Thoracic aorta (tissue), 2 donors: ENCODE measurements at regions not wholly inside any gene's neighbourhood (a gene's known extent, or its start where the extent isn't known, plus 50 kb on each side); places are given as distances from the start of the nearest gene placed in this dataset.

Source experiments
- ATAC-seq: fragments of 150-250 bp; one replicate; pipeline ENCODE4 v1.8.0; 2017; ENCODE audit warnings: low read depth; ENCODE audit not compliant: insufficient number of reproducible peaks, low FRiP score
- DNase-seq: peaks from one replicate; pipeline ENCODE4 v3.0.0-alpha.2; 2020; ENCODE audit warnings: low spot score
- H3K27ac ChIP-seq, 2 donors: fragments of 200-600 bp; sonication (generic); 1 replicate in 1 of 2; 2 replicates in 1 of 2; pipeline ENCODE4 v1.5.1; 2016; ENCODE audit warnings: mild to moderate bottlenecking in 2 of 2, moderate library complexity in 2 of 2
- H3K27me3 ChIP-seq: fragments of 200-600 bp; sonication (generic); replicated peaks from 2 replicates; pipeline ENCODE4 v1.6.0; 2016; ENCODE audit warnings: mild to moderate bottlenecking; ENCODE audit not compliant: insufficient read depth
- H3K36me3 ChIP-seq: fragments of 200-600 bp; sonication (generic); one replicate; pipeline ENCODE4 v1.5.1; 2016
- H3K4me1 ChIP-seq, 2 donors: fragments of 200-600 bp; sonication (generic); 1 replicate in 1 of 2; 2 replicates in 1 of 2; pipeline versions ENCODE4 v1.5.1 to v1.6.0; 2016; ENCODE audit warnings: low read depth in 2 of 2, mild to moderate bottlenecking in 1 of 2; ENCODE audit not compliant: control insufficient read depth in 1 of 2
- H3K4me3 ChIP-seq: fragments of 200-600 bp; sonication (generic); 2 replicates; pipeline ENCODE4 v1.5.1; 2016; ENCODE audit warnings: mild to moderate bottlenecking
- H3K9me3 ChIP-seq: fragments of 200-600 bp; sonication (generic); 2 replicates; pipeline ENCODE4 v1.5.1; 2016
- TF ChIP-seq, protein P1 (sequence below): fragments of 200-600 bp; sonication (generic); IDR thresholded peaks from one replicate; pipeline ENCODE4 v1.5.1; 2019; ENCODE audit warnings: antibody characterized with exemption

DNA sequence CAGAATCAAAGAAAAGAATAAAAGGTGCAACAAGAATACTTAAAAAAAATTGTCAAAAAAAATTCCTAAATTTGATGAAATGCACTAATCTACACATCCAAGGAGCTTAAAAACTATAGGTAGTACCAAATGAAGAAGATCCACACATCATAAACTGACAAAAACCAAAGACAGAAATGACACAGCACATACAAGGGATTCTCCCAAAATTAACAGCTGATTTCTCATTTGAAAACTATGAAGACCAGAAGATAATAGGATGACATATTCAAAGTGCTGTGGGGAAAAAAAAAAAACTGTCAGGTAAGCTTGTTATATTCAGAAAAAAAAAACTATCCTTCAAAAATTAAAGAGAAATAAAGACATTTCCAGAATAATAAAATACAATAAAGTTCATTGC is 618.2 kb downstream of the TNS3 start:
- H3K9me3 ChIP-seq: peaks cover 28% of the 10 kb centered on the region
- H3K36me3 ChIP-seq: no peaks in the 10 kb centered on the region
- DNase-seq: no peak
- no peaks in the 10 kb centered on the region for H3K4me1 ChIP-seq
- no peaks in the 10 kb centered on the region for H3K27me3 ChIP-seq
- H3K27ac ChIP-seq: no peak overlapping the region
- ATAC-seq: no peak
- TF ChIP-seq, protein P1, sequence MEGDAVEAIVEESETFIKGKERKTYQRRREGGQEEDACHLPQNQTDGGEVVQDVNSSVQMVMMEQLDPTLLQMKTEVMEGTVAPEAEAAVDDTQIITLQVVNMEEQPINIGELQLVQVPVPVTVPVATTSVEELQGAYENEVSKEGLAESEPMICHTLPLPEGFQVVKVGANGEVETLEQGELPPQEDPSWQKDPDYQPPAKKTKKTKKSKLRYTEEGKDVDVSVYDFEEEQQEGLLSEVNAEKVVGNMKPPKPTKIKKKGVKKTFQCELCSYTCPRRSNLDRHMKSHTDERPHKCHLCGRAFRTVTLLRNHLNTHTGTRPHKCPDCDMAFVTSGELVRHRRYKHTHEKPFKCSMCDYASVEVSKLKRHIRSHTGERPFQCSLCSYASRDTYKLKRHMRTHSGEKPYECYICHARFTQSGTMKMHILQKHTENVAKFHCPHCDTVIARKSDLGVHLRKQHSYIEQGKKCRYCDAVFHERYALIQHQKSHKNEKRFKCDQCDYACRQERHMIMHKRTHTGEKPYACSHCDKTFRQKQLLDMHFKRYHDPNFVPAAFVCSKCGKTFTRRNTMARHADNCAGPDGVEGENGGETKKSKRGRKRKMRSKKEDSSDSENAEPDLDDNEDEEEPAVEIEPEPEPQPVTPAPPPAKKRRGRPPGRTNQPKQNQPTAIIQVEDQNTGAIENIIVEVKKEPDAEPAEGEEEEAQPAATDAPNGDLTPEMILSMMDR: no peak
- no peak overlapping the region for H3K4me3 ChIP-seq

GRCh38 chr7:46960970-46961369 is 620.9 kb downstream of the TNS3 start:
- TF ChIP-seq, protein P1: no peak
- Histone ChIP-seq H3K9me3 (peaks cover 23% of the 10 kb centered on the region), H3K27ac (no peak overlapping the region), H3K4me1 (no peaks in the 10 kb centered on the region), H3K36me3 (no peaks in the 10 kb centered on the region), H3K4me3 (no peak overlapping the region), H3K27me3 (no peaks in the 10 kb centered on the region)
- ATAC-seq (no peak), DNase-seq (no peak)

- H3K27me3 ChIP-seq: no peaks in the 10 kb centered on the region
- no peak overlapping the region for H3K27ac ChIP-seq
- H3K4me3 ChIP-seq: no peak overlapping the region
- DNase-seq (no peak), ATAC-seq (no peak)
- peaks cover 2% of the 10 kb centered on the region for H3K9me3 ChIP-seq
- no peaks in the 10 kb centered on the region for H3K36me3 ChIP-seq
- TF ChIP-seq, protein P1: no peak
- no peaks in the 10 kb centered on the region for H3K4me1 ChIP-seq
Measured at GRCh38 chr7:46957195-46957594, 624.7 kb downstream of the TNS3 start.

GRCh38 chr7:46955531-46955930 is 626.4 kb downstream of the TNS3 start:
- H3K4me3 ChIP-seq: no peak overlapping the region
- no peaks in the 10 kb centered on the region for H3K27me3 ChIP-seq
- peaks cover 2% of the 10 kb centered on the region for H3K9me3 ChIP-seq
- H3K4me1 ChIP-seq: no peaks in the 10 kb centered on the region
- DNase-seq: no peak
- no peak for ATAC-seq
- H3K36me3 ChIP-seq: no peaks in the 10 kb centered on the region
- TF ChIP-seq, protein P1: no peak
- H3K27ac ChIP-seq: no peak overlapping the region

- Histone ChIP-seq H3K36me3 (no peaks in the 10 kb centered on the region), H3K27me3 (no peaks in the 10 kb centered on the region), H3K9me3 (no peaks in the 10 kb centered on the region), H3K4me3 (no peak overlapping the region), H3K4me1 (no peaks in the 10 kb centered on the region), H3K27ac (no peak overlapping the region)
- TF ChIP-seq, protein P1: no peak
- no peak for ATAC-seq
- DNase-seq: no peak
Measured at GRCh38 chr7:46954181-46954580, 627.7 kb downstream of the TNS3 start.
